ENCODE measurements at regions not wholly inside any gene's neighbourhood (a gene's known extent, or its start where the extent isn't known, plus 50 kb on each side); places are given as distances from the start of the nearest gene placed in this dataset.

GRCh38 chrX:79601341-79602131 is 234.4 kb upstream of the ITM2A start:
- no peak for TF ChIP-seq CTCF (IDR thresholded peaks at IDR 0.05)
- TF ChIP-seq POLR2A (IDR thresholded peaks at IDR 0.05): no peak

Data from breast epithelium (tissue), 3 donors.